ENCODE measurements at regions not wholly inside any gene's neighbourhood (a gene's known extent, or its start where the extent isn't known, plus 50 kb on each side); places are given as distances from the start of the nearest gene placed in this dataset.

- TF ChIP-seq MXI1 (conservative IDR thresholded peaks at IDR 0.05; ENCODE audit: poor library complexity, severe bottlenecking), result no peak
- no peak for TF ChIP-seq EZH2 (IDR thresholded peaks at IDR 0.05; ENCODE audit: borderline replicate concordance, insufficient read depth, low read length, poor library complexity, severe bottlenecking)
- TF ChIP-seq EP300 (conservative IDR thresholded peaks at IDR 0.05; ENCODE audit: poor library complexity, severe bottlenecking), result no peak
- TF ChIP-seq TAF1 (IDR thresholded peaks at IDR 0.05; ENCODE audit: low read depth), result no peak
- TF ChIP-seq, protein P1, sequence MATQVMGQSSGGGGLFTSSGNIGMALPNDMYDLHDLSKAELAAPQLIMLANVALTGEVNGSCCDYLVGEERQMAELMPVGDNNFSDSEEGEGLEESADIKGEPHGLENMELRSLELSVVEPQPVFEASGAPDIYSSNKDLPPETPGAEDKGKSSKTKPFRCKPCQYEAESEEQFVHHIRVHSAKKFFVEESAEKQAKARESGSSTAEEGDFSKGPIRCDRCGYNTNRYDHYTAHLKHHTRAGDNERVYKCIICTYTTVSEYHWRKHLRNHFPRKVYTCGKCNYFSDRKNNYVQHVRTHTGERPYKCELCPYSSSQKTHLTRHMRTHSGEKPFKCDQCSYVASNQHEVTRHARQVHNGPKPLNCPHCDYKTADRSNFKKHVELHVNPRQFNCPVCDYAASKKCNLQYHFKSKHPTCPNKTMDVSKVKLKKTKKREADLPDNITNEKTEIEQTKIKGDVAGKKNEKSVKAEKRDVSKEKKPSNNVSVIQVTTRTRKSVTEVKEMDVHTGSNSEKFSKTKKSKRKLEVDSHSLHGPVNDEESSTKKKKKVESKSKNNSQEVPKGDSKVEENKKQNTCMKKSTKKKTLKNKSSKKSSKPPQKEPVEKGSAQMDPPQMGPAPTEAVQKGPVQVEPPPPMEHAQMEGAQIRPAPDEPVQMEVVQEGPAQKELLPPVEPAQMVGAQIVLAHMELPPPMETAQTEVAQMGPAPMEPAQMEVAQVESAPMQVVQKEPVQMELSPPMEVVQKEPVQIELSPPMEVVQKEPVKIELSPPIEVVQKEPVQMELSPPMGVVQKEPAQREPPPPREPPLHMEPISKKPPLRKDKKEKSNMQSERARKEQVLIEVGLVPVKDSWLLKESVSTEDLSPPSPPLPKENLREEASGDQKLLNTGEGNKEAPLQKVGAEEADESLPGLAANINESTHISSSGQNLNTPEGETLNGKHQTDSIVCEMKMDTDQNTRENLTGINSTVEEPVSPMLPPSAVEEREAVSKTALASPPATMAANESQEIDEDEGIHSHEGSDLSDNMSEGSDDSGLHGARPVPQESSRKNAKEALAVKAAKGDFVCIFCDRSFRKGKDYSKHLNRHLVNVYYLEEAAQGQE (IDR thresholded peaks at IDR 0.05; ENCODE audit: borderline replicate concordance), result no peak
- no peak for TF ChIP-seq RAD21 (conservative IDR thresholded peaks at IDR 0.05)
- TF ChIP-seq POLR2AphosphoS5 (IDR thresholded peaks at IDR 0.05), result no peak
- TF ChIP-seq, protein P2, sequence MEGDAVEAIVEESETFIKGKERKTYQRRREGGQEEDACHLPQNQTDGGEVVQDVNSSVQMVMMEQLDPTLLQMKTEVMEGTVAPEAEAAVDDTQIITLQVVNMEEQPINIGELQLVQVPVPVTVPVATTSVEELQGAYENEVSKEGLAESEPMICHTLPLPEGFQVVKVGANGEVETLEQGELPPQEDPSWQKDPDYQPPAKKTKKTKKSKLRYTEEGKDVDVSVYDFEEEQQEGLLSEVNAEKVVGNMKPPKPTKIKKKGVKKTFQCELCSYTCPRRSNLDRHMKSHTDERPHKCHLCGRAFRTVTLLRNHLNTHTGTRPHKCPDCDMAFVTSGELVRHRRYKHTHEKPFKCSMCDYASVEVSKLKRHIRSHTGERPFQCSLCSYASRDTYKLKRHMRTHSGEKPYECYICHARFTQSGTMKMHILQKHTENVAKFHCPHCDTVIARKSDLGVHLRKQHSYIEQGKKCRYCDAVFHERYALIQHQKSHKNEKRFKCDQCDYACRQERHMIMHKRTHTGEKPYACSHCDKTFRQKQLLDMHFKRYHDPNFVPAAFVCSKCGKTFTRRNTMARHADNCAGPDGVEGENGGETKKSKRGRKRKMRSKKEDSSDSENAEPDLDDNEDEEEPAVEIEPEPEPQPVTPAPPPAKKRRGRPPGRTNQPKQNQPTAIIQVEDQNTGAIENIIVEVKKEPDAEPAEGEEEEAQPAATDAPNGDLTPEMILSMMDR (IDR thresholded peaks at IDR 0.05; ENCODE audit: poor library complexity, severe bottlenecking), result no peak
- TF ChIP-seq SMC3 (conservative IDR thresholded peaks at IDR 0.05; ENCODE audit: poor library complexity), result no peak
- no peaks in the 10 kb centered on the region for H3K36me3 ChIP-seq (ENCODE audit: insufficient read depth, low read length)
- H2AFZ ChIP-seq (ENCODE audit: low read depth, low read length), result no peak overlapping the region
- H3K4me2 ChIP-seq (ENCODE audit: low read length), result no peak overlapping the region
- no peak overlapping the region for H3K4me3 ChIP-seq (ENCODE audit: low read length)
- no peak overlapping the region for H3K27ac ChIP-seq (ENCODE audit: low read length)
- no peaks in the 10 kb centered on the region for H3K79me2 ChIP-seq (replicated peaks; ENCODE audit: insufficient read depth, low read length)
- no peaks in the 10 kb centered on the region for H4K20me1 ChIP-seq (ENCODE audit: insufficient read depth)
- no peaks in the 10 kb centered on the region for H3K9me2 ChIP-seq (ENCODE audit: insufficient read depth, low read length)
- H3K9me3 ChIP-seq (ENCODE audit: low read length), result no peaks in the 10 kb centered on the region
- no peaks in the 10 kb centered on the region for H3K27me3 ChIP-seq (ENCODE audit: insufficient read depth, low read depth, low read length)
- no peaks in the 10 kb centered on the region for H3F3A ChIP-seq (ENCODE audit: insufficient read depth, low read length, poor library complexity, severe bottlenecking)
- H3K9ac ChIP-seq (ENCODE audit: low read length), result no peak overlapping the region
Measured at GRCh38 chr5:167720259-167720658, 571.2 kb upstream of the WWC1 start.

- no peak overlapping the region for H3K4me2 ChIP-seq (ENCODE audit: low read length)
- H3K9me2 ChIP-seq (ENCODE audit: insufficient read depth, low read length), result no peaks in the 10 kb centered on the region
- no peaks in the 10 kb centered on the region for H4K20me1 ChIP-seq (ENCODE audit: insufficient read depth)
Measured at GRCh38 chr5:167720676-167721260, 570.7 kb upstream of the WWC1 start.

More at GRCh38 chr5:167720676-167721260, 570.7 kb upstream of the WWC1 start:
- H3F3A ChIP-seq (ENCODE audit: insufficient read depth, low read length, poor library complexity, severe bottlenecking), result no peaks in the 10 kb centered on the region
- TF ChIP-seq, protein P1 (IDR thresholded peaks at IDR 0.05; ENCODE audit: borderline replicate concordance), result no peak
- TF ChIP-seq EP300 (conservative IDR thresholded peaks at IDR 0.05; ENCODE audit: poor library complexity, severe bottlenecking), result no peak
- no peak for TF ChIP-seq SMC3 (conservative IDR thresholded peaks at IDR 0.05; ENCODE audit: poor library complexity)
- no peak for TF ChIP-seq EZH2 (IDR thresholded peaks at IDR 0.05; ENCODE audit: borderline replicate concordance, insufficient read depth, low read length, poor library complexity, severe bottlenecking)
- TF ChIP-seq RAD21 (conservative IDR thresholded peaks at IDR 0.05), result no peak
- no peak for TF ChIP-seq TAF1 (IDR thresholded peaks at IDR 0.05; ENCODE audit: low read depth)
- TF ChIP-seq POLR2AphosphoS5 (IDR thresholded peaks at IDR 0.05), result no peak
- TF ChIP-seq, protein P2 (IDR thresholded peaks at IDR 0.05; ENCODE audit: poor library complexity, severe bottlenecking), result no peak
- TF ChIP-seq MXI1 (conservative IDR thresholded peaks at IDR 0.05; ENCODE audit: poor library complexity, severe bottlenecking), result no peak
- no peaks in the 10 kb centered on the region for H3K79me2 ChIP-seq (replicated peaks; ENCODE audit: insufficient read depth, low read length)
- H3K9me3 ChIP-seq (ENCODE audit: low read length), result no peaks in the 10 kb centered on the region
- no peak overlapping the region for H3K9ac ChIP-seq (ENCODE audit: low read length)
- no peak overlapping the region for H3K27ac ChIP-seq (ENCODE audit: low read length)
- H3K4me3 ChIP-seq (ENCODE audit: low read length), result no peak overlapping the region
- no peaks in the 10 kb centered on the region for H3K36me3 ChIP-seq (ENCODE audit: insufficient read depth, low read length)
- H2AFZ ChIP-seq (ENCODE audit: low read depth, low read length), result no peak overlapping the region
- H3K27me3 ChIP-seq (ENCODE audit: insufficient read depth, low read depth, low read length), result no peaks in the 10 kb centered on the region
